GM19397 (cell line): ENCODE measurements at regions not wholly inside any gene's neighbourhood (a gene's known extent, or its start where the extent isn't known, plus 50 kb on each side); places are given as distances from the start of the nearest gene placed in this dataset.

Experiments used
- ATAC-seq: cut with Tn5 transposase; IDR thresholded peaks from one replicate; pipeline ENCODE4 v1.9.1; 2021; ENCODE audit warnings: mild to moderate bottlenecking, moderate library complexity; ENCODE audit not compliant: unreplicated experiment

GRCh38 chr5:118778941-118779340 is 209.4 kb downstream of the DTWD2 start:
- ATAC-seq, result no peak

GRCh38 chr5:118777189-118777736 is 211.1 kb downstream of the DTWD2 start:
- no peak for ATAC-seq

- peak; percentile 53 for ATAC-seq
These were observed 211.6 kb downstream of the DTWD2 start for GRCh38 chr5:118776755-118777154.

- peak; percentile 47 for ATAC-seq
These were observed 212.4 kb downstream of the DTWD2 start for GRCh38 chr5:118775790-118776499.

- no peak for ATAC-seq
These were observed 219.7 kb downstream of the DTWD2 start for GRCh38 chr5:118768607-118769175.

GRCh38 chr5:118762291-118762690 is 226.1 kb downstream of the DTWD2 start:
- ATAC-seq, result no peak

GRCh38 chr5:118761814-118762213 is 226.5 kb downstream of the DTWD2 start:
- ATAC-seq, result no peak

GRCh38 chr5:118752969-118753368 is 235.4 kb downstream of the DTWD2 start:
- no peak for ATAC-seq

GRCh38 chr5:118736396-118736795 is 252.0 kb downstream of the DTWD2 start:
- ATAC-seq, result no peak

GRCh38 chr5:118733394-118733793 is 255.0 kb downstream of the DTWD2 start:
- no peak for ATAC-seq

GRCh38 chr5:118728191-118728590 is 260.2 kb downstream of the DTWD2 start:
- ATAC-seq, result no peak

GRCh38 chr5:118726891-118727290 is 261.5 kb downstream of the DTWD2 start:
- no peak for ATAC-seq

- ATAC-seq, result peak; percentile 87
These were observed 265.4 kb downstream of the DTWD2 start for GRCh38 chr5:118723021-118723338.

- peak; percentile 66 for ATAC-seq
These were observed 266.0 kb downstream of the DTWD2 start for GRCh38 chr5:118722122-118723020.

- ATAC-seq, result no peak
These were observed 276.6 kb downstream of the DTWD2 start for GRCh38 chr5:118711727-118712126.

- ATAC-seq, result no peak
These were observed 282.2 kb downstream of the DTWD2 start for GRCh38 chr5:118705959-118706667.

- no peak for ATAC-seq
These were observed 285.1 kb downstream of the DTWD2 start for GRCh38 chr5:118703241-118703640.

- ATAC-seq, result no peak
These were observed 286.6 kb downstream of the DTWD2 start for GRCh38 chr5:118701791-118702190.

- no peak for ATAC-seq
These were observed 287.8 kb downstream of the DTWD2 start for GRCh38 chr5:118700510-118700909.

- ATAC-seq, result no peak
These were observed 289.6 kb downstream of the DTWD2 start for GRCh38 chr5:118698774-118699173.

- ATAC-seq, result no peak
These were observed 292.3 kb downstream of the DTWD2 start for GRCh38 chr5:118696076-118696475.
